ENCODE measurements at regions not wholly inside any gene's neighbourhood (a gene's known extent, or its start where the extent isn't known, plus 50 kb on each side); places are given as distances from the start of the nearest gene placed in this dataset.

DNA sequence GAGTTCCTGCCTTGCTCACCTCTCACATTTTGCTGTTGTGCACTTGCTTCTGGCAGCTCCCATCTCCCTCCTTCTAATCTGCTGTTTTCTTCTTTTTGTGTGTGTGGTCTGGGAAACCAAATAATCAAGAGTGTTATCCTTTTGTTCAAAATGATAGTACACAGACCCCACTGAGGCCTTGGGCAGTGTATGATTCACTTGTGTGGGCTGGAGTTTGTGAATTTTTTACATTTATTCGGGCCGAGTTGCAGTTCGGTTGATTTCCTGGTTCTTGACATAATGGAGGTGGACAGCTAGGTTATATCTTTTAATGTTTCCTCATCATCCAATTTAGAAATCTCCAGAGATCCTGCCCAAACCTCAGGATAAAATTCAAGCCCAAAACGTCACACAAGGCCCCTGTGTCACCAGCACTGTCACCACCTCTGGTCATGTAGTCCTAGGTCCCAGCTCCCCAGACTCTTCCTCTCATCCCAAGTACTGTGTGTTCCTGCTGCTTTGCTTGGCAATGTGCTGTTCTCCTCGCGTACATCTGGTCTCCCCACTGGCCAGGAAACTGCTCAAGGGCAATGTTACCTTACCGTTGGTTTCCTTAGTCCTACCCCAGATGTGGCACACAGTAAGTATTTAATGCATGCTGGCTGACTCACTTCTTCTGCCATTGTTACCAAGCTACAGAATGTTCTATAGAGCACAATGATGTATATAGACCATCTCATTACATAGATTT is 55.7 kb upstream of the PHACTR2 start:
- Mint-ChIP-seq H3K36me3 (no peaks in the 10 kb centered on the region), H3K4me3 (peak overlapping the region; percentile 34), H3K27ac (peak overlapping the region; percentile 15), H3K4me1 (peaks cover 41% of the 10 kb centered on the region), H3K9me3 (no peaks in the 10 kb centered on the region)
- DNase-seq (ENCODE audit: low spot score in 2 of 2) (no peak), ATAC-seq (peak; percentile 83)

DNA sequence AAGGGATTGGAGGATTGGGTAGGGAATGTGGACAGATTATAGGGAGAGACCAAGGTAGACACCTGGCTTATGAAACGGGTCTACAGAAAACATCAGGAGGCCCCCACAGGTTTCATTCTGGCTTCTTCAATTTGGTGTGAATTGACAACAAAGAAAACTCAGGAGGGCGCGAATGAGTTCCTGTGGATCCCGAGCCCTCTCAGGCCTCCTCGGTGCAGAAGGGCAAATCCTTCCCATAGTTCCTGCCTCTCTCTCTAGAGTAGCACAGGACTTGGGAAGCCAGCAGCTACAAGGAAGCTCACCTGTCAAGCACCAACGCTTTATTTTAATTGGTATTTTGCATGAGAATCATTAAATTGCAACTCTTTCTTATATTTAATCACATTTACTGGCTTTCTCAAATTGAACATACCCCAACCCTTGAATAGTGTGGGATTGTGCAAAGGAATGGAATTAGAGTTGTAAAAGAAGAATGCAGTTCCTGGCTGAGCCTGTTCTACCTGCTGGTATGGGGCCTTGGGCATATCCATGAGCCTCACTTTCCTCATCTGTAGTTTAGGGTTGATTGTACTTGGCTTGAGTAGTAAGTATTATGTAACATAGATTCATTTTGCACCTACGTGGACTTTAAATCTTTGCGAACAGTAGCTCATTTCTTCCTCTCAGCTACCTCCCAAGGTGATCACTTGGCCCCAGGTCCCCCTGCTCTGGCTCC is 56.4 kb upstream of the PHACTR2 start:
- H3K9me3 Mint-ChIP-seq, result no peaks in the 10 kb centered on the region
- peaks cover 49% of the 10 kb centered on the region for H3K4me1 Mint-ChIP-seq
- H3K4me3 Mint-ChIP-seq, result peak overlapping the region; percentile 34
- DNase-seq (ENCODE audit: low spot score in 2 of 2) (no peak), ATAC-seq (no peak)
- no peaks in the 10 kb centered on the region for H3K36me3 Mint-ChIP-seq
- H3K27ac Mint-ChIP-seq, result no peak overlapping the region

DNA sequence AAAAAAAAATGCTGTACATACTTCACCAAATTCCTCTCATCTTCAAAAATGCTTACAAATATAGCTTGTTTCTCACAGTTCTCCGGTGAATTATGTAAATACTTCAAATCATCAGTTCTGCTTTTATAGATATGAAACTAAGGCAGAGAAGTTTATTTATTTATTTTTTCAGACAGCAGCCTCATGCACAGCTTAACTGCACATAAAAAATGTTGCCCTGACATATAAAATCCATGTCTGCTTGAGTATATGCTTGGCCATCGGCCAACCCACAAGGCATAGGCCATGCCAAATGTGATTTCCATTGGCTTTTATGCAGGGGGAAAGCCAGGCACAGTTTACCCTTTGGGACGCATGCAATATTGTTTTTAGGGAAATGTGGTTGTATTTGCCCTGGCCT is 57.3 kb upstream of the PHACTR2 start:
- no peak overlapping the region for H3K27ac Mint-ChIP-seq
- ATAC-seq (no peak), DNase-seq (ENCODE audit: low spot score in 2 of 2) (no peak)
- peaks cover 51% of the 10 kb centered on the region for H3K4me1 Mint-ChIP-seq
- H3K9me3 Mint-ChIP-seq, result no peaks in the 10 kb centered on the region
- H3K36me3 Mint-ChIP-seq, result no peaks in the 10 kb centered on the region
- H3K4me3 Mint-ChIP-seq, result no peak overlapping the region

DNA sequence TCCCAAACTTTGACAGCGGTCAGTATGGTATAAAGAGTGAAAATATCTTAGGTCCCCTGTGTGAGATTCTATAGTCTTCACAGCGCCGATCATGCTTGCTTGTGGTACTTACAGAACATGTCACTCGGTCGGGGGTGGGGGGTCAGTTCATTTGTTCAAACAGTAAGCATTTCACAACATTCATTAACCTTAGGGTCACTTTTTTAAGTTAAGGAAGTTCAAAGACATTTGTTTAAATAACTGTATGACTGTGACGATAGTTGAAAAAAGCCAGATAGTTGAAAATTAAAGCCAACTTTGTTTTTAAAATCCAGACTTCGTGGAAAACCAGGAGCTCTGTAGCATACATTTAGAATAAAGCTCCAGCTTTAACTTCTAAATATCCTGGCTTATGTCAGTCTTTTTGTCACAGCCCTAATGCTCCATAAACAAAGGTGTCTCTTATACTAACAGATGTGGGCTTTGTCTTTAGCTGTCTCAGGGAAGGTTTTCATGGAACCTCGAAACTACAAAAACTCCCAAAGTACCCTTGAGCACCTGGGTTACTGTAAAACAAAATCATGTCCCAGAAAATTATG is 57.9 kb upstream of the PHACTR2 start:
- DNase-seq (ENCODE audit: low spot score in 2 of 2) (no peak), ATAC-seq (no peak)
- Mint-ChIP-seq H3K9me3 (no peaks in the 10 kb centered on the region), H3K4me1 (peaks cover 51% of the 10 kb centered on the region), H3K36me3 (no peaks in the 10 kb centered on the region), H3K27ac (no peak overlapping the region), H3K4me3 (no peak overlapping the region)

DNA sequence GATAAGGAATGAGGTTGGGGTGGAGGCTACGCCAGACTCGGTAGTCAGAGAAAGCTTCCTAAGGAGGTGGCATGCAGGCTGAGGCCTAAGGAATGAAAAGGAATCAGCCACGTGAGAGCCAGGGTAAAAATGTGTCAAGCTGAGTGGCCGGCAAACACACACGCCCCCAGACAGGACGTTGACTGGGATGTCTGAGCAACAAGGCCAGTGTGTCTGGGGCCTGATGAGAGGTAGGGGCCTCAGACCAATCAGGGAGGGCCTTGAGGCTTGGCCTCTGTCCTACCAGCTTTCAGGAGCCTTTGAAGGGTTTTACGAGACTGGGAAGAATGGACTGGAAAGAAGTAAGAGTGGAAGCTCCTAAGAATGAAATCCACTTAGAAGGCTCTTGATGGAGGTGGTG is 61.0 kb upstream of the PHACTR2 start:
- no peaks in the 10 kb centered on the region for H3K36me3 Mint-ChIP-seq
- H3K4me3 Mint-ChIP-seq, result no peak overlapping the region
- H3K27ac Mint-ChIP-seq, result peak overlapping the region; percentile 16
- H3K4me1 Mint-ChIP-seq, result peaks cover 44% of the 10 kb centered on the region
- no peaks in the 10 kb centered on the region for H3K9me3 Mint-ChIP-seq
- DNase-seq (ENCODE audit: low spot score in 2 of 2) (no peak), ATAC-seq (no peak)

DNA sequence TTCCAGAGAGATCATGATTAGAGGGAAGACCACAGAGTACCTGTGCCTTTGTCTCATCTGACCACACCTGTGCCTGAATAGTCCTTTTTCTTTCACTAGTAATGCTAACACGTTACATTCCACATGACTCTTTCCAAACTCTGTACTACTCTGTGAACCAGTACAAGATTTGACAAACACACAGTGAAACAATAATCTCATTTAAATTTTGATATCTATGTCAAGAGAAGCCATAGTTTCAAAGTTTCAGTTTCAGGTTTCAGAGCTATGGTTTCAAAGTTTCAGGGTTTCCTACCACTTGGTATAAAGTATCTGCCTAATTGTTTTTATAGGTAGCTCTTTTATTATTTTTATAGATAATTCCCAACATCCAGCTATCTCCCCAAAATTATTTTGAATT is 62.0 kb upstream of the PHACTR2 start:
- H3K4me1 Mint-ChIP-seq, result peaks cover 46% of the 10 kb centered on the region
- no peaks in the 10 kb centered on the region for H3K9me3 Mint-ChIP-seq
- DNase-seq (ENCODE audit: low spot score in 2 of 2) (no peak), ATAC-seq (peak; percentile 78)
- no peak overlapping the region for H3K4me3 Mint-ChIP-seq
- no peaks in the 10 kb centered on the region for H3K36me3 Mint-ChIP-seq
- H3K27ac Mint-ChIP-seq, result no peak overlapping the region

DNA sequence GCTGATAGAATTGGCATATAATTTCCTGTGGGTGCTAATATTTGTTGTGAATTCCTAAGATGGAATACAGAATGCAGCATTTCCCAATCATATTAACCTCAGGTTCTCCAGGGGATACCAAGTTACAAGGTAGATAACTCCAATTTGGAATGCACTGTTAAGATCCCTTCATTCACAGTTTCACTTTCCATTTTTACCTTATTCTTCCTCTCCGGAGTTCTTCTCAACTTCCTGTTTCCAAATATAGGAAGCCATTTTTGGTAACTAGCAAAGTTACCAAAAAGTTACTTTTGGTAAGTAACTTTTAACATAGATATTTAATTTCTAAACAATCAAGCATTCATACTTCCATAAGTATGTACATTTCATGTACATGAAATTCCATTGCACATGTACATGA is 63.5 kb upstream of the PHACTR2 start:
- Mint-ChIP-seq H3K27ac (no peak overlapping the region), H3K4me3 (no peak overlapping the region), H3K4me1 (peaks cover 40% of the 10 kb centered on the region), H3K9me3 (no peaks in the 10 kb centered on the region), H3K36me3 (no peaks in the 10 kb centered on the region)
- DNase-seq (ENCODE audit: low spot score in 2 of 2) (no peak), ATAC-seq (no peak)

DNA sequence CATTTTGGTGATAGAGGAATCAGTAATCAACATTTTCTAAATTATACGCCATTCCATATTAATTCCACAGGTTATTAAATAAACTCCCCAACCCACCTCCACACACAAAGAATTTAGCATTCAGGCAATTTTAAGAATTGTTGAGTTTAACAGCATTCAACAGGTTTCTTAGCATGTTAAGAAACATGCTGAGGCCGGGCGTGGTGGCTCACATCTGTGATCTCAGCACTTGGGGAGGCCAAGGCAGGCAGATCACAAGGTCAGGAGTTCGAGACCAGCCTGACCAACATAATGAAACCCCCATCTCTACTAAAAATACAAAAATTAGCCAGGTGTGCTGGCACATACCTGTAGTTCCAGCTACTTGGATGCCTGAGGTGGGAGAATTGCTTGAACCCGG is 64.0 kb upstream of the PHACTR2 start:
- Mint-ChIP-seq H3K27ac (no peak overlapping the region), H3K36me3 (no peaks in the 10 kb centered on the region), H3K4me1 (peaks cover 35% of the 10 kb centered on the region), H3K4me3 (no peak overlapping the region), H3K9me3 (no peaks in the 10 kb centered on the region)
- ATAC-seq (no peak), DNase-seq (ENCODE audit: low spot score in 2 of 2) (no peak)

DNA sequence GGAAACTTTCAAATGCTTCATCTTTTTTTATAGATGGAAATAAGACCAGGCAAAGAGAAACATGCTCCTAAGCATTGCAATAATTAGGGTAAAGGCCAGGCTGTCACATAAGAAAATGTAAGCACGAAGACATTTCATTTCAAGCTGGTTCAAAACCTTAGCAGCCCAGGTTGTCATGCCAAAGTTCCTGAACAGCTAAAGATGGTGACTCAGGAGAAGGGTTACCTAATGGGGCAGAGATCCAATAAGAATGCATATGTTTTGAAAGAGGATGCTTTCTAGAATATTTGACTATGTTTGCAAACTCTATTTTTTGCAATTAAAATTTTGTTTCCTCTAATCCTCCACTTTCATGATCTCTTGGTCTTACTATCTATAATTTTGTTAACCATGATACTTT is 65.6 kb upstream of the PHACTR2 start:
- no peaks in the 10 kb centered on the region for H3K9me3 Mint-ChIP-seq
- no peaks in the 10 kb centered on the region for H3K36me3 Mint-ChIP-seq
- ATAC-seq (no peak), DNase-seq (ENCODE audit: low spot score in 2 of 2) (no peak)
- no peak overlapping the region for H3K27ac Mint-ChIP-seq
- peaks cover 31% of the 10 kb centered on the region for H3K4me1 Mint-ChIP-seq
- no peak overlapping the region for H3K4me3 Mint-ChIP-seq

DNA sequence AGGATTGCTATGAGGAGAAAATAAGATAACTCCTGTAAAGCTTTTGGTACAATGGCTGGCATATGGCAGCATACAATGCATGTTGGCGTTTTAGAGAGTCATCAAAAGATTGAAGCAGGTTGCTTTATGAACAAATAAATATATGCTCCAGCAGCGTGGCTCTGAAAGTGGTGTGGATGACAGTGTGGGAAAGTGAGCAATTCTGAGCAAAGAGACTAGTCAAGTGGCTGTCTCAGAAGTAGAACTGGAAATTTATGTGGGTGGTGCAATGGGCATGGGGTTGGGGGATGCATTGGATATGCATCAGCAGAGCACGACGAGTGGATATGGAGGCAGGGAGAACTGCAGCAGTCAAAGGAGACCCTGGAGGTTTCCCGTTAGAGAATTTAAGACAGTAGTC is 66.2 kb upstream of the PHACTR2 start:
- ATAC-seq, result peak; percentile 69
- no peak overlapping the region for H3K27ac Mint-ChIP-seq

DNA sequence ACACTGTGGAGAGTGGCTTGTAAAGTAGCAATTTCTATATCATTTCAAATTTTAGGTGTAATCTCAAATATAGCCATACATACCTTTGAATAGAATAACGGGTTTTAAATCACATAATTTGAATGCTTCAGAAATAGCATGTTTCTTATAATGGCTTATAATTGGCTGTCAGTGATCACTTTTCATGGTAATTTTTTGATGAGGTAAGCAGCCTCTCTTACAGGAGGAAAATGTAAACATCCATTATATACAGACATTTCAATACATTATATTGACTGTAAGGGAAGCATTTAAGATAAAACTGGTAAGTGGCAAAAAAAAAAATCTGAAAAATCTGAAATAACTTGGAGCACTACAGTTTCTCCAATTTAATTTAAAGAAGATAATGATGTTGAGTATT is 67.8 kb upstream of the PHACTR2 start:
- ATAC-seq (no peak), DNase-seq (ENCODE audit: low spot score in 2 of 2) (no peak)
- Mint-ChIP-seq H3K9me3 (no peaks in the 10 kb centered on the region), H3K4me1 (peaks cover 20% of the 10 kb centered on the region), H3K27ac (no peak overlapping the region), H3K36me3 (no peaks in the 10 kb centered on the region), H3K4me3 (no peak overlapping the region)

More for the DNA sequence above, 66.2 kb upstream of the PHACTR2 start:
- Mint-ChIP-seq H3K9me3 (no peaks in the 10 kb centered on the region), H3K4me1 (peaks cover 25% of the 10 kb centered on the region), H3K36me3 (no peaks in the 10 kb centered on the region), H3K4me3 (no peak overlapping the region)
- DNase-seq (ENCODE audit: low spot score in 2 of 2), result no peak

DNA sequence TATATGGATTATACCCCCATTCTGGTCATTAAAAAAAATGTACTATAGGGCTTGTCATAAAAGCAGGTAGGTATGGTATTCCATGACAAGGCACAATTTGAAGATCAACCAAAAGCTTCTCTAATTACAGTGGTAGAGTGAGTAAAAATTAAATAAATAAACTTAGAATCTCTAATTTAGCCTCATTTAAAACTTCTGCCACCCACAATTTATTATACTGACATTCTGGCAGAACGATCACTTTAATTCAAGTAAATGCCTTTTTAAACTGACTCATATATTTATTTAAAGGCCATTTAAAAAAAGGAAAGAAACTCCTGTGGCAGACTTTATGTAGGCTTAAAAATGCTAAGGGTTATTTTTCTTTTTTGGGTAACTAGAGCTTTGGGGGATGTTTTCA is 68.3 kb upstream of the PHACTR2 start:
- H3K27ac Mint-ChIP-seq, result no peak overlapping the region
- no peaks in the 10 kb centered on the region for H3K9me3 Mint-ChIP-seq

DNA sequence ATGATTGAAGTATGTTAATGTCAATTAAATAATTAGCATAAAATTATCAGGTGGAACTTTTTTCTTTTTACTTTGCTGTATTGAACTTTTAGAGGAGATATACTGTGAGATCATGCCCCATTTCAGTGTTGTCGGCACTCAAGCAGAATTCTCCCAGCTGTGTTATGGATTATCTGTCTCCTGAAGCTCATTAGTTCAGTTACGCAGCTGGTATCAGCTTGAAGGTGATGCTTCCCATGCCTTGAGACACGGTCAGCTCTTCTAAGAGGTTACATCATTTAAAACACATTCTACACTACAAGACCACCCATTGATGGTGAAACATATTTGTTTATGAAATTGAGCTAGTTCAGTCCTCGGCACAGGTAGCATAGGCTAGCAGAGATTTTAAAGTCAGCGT is 68.9 kb upstream of the PHACTR2 start:
- no peaks in the 10 kb centered on the region for H3K9me3 Mint-ChIP-seq
- no peak overlapping the region for H3K27ac Mint-ChIP-seq
- no peak for ATAC-seq
- H3K4me1 Mint-ChIP-seq, result peaks cover 19% of the 10 kb centered on the region
- DNase-seq (ENCODE audit: low spot score in 2 of 2), result no peak
- no peak overlapping the region for H3K4me3 Mint-ChIP-seq
- no peaks in the 10 kb centered on the region for H3K36me3 Mint-ChIP-seq

More for the DNA sequence above, 68.3 kb upstream of the PHACTR2 start:
- H3K36me3 Mint-ChIP-seq, result no peaks in the 10 kb centered on the region
- DNase-seq (ENCODE audit: low spot score in 2 of 2), result no peak
- no peak for ATAC-seq
- no peak overlapping the region for H3K4me3 Mint-ChIP-seq
- H3K4me1 Mint-ChIP-seq, result peaks cover 18% of the 10 kb centered on the region

DNA sequence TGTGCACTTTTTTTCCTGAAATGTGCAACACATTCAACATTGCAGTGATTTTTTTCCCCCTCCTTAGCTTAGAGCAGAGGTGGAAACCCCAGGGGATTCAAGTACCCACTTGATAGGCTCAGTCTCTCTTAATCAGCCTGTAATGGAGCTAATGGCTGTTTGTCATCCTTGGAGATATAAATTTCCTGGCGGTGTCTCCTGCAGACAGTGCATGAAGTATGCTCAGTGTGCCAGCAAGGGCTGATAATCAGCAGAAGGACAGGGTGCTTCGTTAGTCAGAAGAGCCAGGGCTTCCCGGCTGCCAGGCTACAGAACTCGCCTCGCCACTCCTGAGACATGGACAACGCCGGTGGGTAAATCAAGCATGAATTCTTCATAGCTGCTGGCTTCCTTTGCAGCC is 69.8 kb upstream of the PHACTR2 start:
- Mint-ChIP-seq H3K4me1 (peaks cover 19% of the 10 kb centered on the region), H3K4me3 (no peak overlapping the region), H3K27ac (peak overlapping the region; percentile 26), H3K36me3 (no peaks in the 10 kb centered on the region), H3K9me3 (no peaks in the 10 kb centered on the region)
- ATAC-seq (no peak), DNase-seq (ENCODE audit: low spot score in 2 of 2) (no peak)

DNA sequence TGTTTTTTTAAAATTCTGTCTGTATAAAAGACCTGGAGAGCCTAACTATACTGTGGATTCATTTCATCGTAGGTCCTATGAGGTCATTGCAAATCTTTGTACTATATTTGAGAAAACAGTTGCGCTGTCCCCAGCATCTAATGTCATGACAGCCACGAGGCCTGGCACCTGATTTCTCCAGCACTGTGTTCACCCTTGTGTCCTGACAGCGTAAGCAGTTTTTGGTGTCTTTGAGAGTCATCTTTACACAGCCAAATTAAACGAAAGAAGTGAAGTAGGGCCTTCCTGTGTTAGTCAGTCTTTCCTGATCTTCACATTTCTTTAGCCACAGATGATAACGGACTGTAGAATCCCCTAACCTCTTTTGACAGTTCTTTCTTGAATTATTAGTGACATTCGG is 70.6 kb upstream of the PHACTR2 start:
- Mint-ChIP-seq H3K27ac (peak overlapping the region; percentile 26), H3K36me3 (no peaks in the 10 kb centered on the region)

More for the DNA sequence above, 70.6 kb upstream of the PHACTR2 start:
- no peaks in the 10 kb centered on the region for H3K9me3 Mint-ChIP-seq
- peaks cover 23% of the 10 kb centered on the region for H3K4me1 Mint-ChIP-seq
- no peak for DNase-seq (ENCODE audit: low spot score in 2 of 2)
- no peak overlapping the region for H3K4me3 Mint-ChIP-seq
- peak; percentile 94 for ATAC-seq

All from stimulated activated effector memory CD8-positive, alpha-beta T cell treated with anti-CD3 and anti-CD28 coated beads, Interleukin-12 subunit alpha, Interleukin-12 subunit beta, amount 100 ng/mL, for 72 hours (primary cell).